NCI-H2029 (cell line): ENCODE measurements at regions not wholly inside any gene's neighbourhood (a gene's known extent, or its start where the extent isn't known, plus 50 kb on each side); places are given as distances from the start of the nearest gene placed in this dataset.
"Not testable (repeated sequence)": the region's sequence is repeated elsewhere in the genome, so short reads cannot be mapped to it uniquely, and the experiment has no call there.

Experiments used
- DNase-seq: peaks from one replicate; lab custom pipeline; 2025; lab: John Stamatoyannopoulos, UW

- DNase-seq: no peak
These were observed 485.7 kb upstream of the TUSC1 start for GRCh38 chr9:26163931-26164330.

DNA sequence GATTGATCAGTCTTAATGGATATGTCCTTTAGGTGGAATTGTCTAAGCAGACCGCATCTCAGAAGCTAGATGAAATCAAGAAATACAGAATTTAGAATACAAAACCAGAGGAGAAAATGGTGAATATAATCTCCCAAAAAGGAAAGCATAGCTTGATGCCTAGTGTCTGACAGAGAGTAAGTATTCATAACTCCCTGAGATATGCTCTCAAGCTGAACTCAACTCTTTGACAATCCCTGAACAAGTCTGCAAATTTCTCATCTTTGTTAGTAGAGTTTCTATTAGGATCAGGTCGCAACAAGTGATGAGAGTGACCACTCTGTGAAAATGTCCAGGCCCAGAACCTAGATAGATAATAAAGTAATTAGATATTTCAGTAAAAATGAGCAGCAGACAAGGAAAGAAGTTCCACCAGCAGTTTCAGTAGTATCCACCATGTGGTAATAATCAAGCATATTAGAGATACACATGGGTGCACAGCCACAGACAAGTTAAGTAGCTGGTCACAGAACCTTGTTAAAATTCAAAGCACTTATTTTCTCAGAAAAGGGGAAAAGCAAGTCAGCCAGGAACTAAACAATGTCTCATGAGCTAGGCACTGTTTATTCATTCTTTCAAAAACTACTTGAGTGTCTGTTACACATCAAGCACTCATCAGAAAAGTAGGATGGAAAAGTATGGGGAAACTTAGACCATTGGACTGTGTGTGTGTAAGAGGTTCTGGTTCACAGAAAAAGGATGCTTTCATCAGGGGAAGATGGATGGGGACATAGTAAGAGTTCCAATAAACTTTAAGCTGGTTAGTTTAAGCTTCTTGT, 481.5 kb upstream of the TUSC1 start:
- no peak for DNase-seq

- DNase-seq: no peak
These were observed 480.4 kb upstream of the TUSC1 start for GRCh38 chr9:26158631-26159150.

GRCh38 chr9:26157411-26157810, 479.2 kb upstream of the TUSC1 start:
- DNase-seq: no peak

DNA sequence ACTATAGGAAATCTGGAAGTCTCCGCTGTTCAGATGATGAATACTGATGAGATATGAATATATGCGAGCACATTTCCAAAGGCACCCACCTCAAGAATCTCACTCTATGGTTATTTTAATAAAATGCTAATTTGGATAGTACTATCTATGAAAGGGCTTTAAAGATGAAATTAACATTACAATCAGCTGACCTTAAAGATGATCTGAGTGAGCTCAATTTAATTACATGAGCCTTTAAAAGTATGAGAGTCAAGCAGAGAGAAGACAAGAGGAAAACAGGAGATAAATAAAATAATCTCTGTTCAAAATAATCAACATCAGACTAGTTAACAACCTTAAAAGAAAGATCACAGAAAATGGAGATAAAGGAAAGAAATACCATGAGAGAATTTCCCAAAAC, 474.1 kb upstream of the TUSC1 start:
- DNase-seq: no peak

GRCh38 chr9:26148128-26148527, 469.9 kb upstream of the TUSC1 start:
- DNase-seq: no peak

- DNase-seq: no peak
These were observed 467.7 kb upstream of the TUSC1 start for GRCh38 chr9:26145938-26146337.

- no peak for DNase-seq
These were observed 464.4 kb upstream of the TUSC1 start for GRCh38 chr9:26142631-26143030.

DNA sequence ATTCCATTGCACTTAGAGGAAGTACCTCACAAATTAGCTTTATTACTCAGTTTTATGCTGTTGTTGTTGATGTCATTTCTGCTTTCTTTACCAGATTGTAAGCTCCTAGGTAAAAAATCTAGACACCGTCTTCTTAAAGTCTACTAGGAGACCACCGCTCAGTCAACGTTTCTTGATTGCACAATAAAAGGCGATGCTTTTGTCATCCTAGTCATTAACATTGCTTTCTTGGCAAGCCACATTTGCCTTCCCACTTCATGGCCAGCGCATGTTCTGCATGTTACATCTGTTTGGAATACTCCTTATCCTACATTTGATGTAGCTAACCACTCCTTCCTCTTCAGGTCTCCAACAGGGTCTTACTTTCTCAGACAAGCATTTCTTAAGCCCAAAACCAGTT, 464.0 kb upstream of the TUSC1 start:
- DNase-seq: no peak

GRCh38 chr9:26133537-26133936, 455.3 kb upstream of the TUSC1 start:
- DNase-seq: no peak

- DNase-seq: no peak
These were observed 454.6 kb upstream of the TUSC1 start for GRCh38 chr9:26132746-26133312.

- DNase-seq: no peak
These were observed 453.6 kb upstream of the TUSC1 start for GRCh38 chr9:26131886-26132285.

DNA sequence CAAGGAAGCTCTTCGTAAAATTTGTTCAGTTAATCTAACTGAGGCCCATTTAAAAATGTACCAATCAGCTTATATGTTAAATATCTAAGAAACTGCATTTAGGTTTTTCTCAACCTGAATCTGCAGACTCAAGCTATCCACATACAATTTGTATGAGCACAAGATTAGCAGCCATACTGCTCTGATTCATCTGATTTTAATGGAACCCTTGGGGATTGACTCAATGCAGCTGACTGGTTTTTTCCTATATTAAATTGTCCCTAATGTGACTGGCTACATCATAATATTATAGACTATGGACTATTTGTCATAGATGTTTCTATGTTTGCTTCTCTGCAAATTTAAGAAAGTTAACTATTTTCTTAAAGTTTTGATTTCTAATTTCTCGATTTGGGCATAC, 451.0 kb upstream of the TUSC1 start:
- DNase-seq: no peak

GRCh38 chr9:26125693-26126092, 447.4 kb upstream of the TUSC1 start:
- no peak for DNase-seq

DNA sequence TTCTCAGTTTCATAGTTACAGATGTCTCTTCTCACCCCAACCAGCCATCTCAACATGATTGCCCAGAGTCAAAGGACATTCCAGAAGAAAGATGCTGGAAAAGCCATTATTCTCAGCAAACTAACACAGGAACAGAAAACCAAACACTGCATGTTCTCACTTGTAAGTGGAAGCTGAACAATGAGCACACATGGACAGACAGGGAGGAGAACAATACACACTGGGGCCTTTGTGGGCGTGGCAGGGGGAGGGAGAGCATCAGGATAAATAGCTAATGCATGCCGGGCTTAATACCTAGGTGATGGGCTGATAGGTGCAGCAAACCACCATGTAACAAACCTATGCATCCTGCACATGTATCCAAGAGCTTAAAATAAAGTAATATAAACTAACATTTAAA, 437.8 kb upstream of the TUSC1 start:
- not testable (repeated sequence) for DNase-seq

DNA sequence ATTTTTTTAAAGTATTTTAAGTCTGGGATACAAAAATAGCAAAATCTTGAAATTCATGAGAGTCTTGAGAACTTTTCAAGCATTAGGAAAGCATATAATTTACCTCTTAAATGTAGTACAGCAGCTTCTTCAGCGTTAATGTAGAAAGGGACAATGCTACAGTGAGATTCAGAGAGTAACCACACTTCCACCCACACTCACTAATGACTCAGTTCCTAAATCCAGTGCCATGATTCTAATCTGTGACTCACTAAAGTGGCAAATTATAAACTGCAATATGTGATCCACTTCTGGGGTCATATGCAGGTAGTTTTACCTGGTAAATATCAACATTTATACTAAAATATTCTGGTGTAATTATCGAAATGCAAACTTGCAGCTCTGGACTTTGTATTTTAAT, 434.5 kb upstream of the TUSC1 start:
- DNase-seq: no peak

GRCh38 chr9:26086396-26086795, 408.2 kb upstream of the TUSC1 start:
- no peak for DNase-seq

DNA sequence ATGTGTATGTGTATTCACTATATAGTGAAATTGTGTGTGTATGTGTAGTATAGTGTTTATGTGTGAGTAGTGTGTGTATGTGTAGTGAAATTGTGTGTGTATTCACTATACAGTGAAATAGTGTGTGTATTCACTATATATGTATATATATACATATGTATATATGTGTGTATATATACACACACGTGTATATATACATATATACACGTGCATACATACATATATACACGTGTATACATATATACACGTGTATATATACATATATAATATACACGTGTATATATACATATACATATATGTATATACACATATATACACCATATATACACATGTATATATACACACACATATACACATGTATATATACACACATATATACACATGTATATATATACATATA, 403.6 kb upstream of the TUSC1 start:
- DNase-seq: no peak

GRCh38 chr9:26078706-26079105, 400.5 kb upstream of the TUSC1 start:
- no peak for DNase-seq

DNA sequence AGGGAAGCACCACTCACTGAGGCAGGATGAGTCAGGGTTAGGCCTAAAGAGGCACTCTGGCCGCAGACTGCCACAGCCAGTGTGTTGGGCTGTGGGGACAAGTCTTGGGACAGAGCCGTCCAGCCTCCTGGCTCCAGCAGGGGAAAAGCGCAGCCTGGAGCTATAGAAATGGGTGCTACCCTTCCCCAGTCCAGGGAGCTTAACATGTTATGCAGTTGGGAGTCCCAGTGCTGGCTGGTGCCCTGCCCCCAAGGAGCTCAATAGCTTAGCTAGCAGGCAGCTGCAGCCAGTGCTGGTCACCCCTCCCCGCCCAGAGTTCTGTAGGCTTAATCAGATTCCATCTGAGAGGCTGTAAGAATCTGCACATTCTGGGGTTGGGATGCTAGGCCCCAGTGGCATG, 399.6 kb upstream of the TUSC1 start:
- no peak for DNase-seq

- no peak for DNase-seq
These were observed 389.4 kb upstream of the TUSC1 start for GRCh38 chr9:26067608-26068007.

GRCh38 chr9:26066237-26066636, 388.0 kb upstream of the TUSC1 start:
- DNase-seq: no peak

GRCh38 chr9:26061948-26062575, 383.8 kb upstream of the TUSC1 start:
- no peak for DNase-seq
